Astrocyte of the hippocampus (primary cell): ENCODE measurements at regions not wholly inside any gene's neighbourhood (a gene's known extent, or its start where the extent isn't known, plus 50 kb on each side); places are given as distances from the start of the nearest gene placed in this dataset.
A peak's percentile ranks its signal among the peaks of the same experiment; 100 is the strongest.

Source experiments
- DNase-seq: peaks from one replicate; pipeline ENCODE4 v3.0.0; 2011; ENCODE audit warnings: low read depth, low spot score

DNA sequence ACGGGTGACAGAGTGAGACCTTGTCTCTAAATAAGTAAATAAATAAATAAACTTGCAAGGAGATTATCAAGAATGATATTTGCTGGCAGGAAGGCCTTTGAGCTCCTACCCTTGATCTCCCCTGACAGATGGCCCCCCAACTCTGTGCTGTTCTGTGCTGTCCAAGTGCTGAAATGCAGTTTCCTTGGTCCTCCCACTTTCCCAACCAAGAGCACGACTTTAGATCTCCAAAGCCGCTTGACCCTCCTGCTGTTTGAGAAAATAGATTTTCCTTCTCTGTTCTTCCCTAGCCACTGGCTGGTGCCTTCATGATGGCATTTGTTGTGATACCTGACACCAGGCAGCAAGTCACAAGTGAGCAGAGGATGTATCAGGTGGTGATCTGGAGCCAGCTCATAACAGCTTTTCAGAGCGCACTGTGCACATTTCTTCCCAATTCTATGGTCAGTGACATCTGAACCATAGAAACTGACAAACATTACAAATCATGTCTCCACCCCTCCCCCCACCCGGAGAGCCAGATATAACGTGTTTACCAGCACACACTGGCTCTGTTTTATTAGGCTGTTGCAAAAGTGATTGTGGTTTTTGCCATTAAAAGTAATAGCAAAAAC lies 80.0 kb upstream of the PUM3 start:
- DNase-seq: no peak

DNA sequence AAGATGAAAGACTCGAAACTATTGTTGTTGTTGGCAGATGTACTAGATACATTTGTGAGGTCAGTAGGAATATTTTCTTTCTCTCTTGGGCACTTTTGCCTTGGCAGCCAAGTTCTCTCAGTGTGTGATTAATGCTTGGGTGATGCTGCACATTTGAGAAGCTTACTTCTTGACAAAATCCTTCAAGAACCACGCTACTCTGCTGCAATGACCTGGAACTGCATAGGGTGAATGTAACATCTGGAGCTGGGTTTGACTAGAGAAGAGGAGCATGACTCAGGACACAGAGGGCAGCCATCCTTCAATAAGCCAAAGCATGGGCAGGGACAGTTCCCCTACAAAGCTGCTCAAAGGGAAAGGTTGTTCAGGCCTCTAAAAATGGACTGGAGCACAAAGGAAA lies 75.5 kb upstream of the PUM3 start:
- peak; percentile 80 for DNase-seq

DNA sequence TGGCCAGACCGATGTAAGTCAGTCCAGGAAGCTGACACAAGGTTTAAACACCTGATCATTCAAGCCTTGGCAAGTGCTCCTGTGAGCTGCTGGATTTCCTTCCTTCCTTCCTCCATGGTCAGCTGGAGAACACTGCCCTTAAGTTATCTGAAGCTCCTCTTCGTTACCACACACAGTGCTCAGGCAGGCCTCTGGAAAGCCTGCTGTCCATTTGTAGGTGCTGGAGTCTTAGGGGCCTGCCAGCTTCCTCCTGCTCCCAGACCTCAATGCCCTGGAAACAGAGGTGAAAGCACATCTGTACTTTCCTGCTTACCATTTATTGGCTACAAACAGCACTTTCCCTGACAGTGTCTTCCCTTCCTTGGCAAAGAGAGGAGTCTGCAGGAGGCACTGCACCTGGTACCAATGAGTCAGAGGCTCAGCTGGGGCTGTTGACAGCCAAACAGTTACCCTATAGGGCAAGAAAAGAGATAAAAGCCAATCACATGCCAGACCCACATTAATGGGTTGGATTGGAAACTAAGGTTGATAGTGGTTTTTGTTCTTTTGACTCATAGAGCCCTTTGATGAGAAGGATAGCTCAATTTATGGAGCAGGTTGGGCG lies 72.6 kb upstream of the PUM3 start:
- DNase-seq: peak; percentile 11

DNA sequence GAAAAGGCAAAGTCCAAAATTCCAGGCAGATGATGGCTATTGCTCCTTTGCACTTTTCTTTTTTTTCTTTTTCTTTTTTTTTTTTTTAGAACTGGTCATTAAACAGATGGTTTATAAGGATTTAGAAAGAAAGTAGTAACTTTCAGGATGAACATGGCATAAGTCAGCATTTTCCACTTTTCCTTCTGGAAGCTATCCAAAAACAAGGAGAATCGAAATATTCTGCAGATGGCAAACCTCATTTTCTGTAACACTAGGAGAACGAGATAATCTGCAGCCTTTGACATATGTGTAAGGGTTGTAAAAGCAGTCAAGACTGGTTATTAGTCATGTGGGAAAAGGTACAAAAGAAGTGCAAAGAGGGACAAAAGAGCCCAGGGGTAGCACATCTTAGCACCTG lies 69.1 kb upstream of the PUM3 start:
- no peak for DNase-seq

DNA sequence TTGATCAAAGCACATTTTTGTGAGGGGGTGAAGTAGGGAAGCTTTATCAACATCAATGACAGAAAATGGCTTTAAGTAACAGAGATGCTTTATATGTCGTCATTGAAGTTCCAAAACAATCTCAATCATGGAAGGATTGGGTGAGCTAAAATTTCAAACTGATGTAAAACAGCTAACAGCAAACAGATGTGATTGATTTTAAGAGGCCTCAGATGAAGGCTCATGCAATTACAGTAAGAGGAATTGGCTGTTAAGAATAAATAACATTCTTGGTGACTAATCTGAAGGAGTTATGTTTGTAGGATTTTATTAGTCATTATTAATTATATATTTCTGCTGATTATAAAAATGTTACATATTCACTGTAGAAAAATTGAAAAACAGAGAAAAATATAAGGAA lies 63.5 kb upstream of the PUM3 start:
- DNase-seq: no peak

DNA sequence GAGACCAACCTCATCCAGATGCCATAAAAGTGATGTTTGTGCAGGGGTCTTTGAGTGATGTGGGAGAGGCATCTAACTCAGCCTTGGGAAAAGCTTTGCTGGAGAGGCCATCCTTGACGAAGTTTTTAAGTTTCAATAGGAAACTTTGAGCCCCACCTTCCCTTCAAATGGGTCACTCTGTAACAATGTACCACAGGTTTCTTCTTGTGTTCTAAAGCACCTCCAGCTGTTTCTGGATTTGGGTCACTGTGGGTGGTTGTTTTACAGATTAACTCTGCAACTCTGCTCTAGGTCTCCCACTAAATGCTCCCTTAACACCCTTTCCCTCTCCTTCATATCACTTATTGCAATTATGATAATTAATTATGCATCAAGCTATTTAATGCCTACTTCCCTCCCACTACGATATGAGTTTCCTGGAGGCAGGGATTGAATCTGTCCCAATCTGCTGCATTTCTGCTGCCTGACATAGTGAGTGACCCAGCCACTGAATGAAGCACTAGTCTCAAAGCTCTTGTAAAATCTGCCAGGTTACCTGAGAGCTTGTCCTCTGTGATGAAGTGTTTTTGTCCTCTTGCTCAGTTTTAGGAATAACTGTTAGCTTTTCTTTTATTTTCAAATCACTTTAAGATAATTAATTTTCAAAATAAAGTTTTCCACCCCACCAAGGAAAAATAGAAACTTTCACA lies 60.5 kb upstream of the PUM3 start:
- no peak for DNase-seq
